AG04450 (cell line): ENCODE measurements at regions not wholly inside any gene's neighbourhood (a gene's known extent, or its start where the extent isn't known, plus 50 kb on each side); places are given as distances from the start of the nearest gene placed in this dataset.
A peak's percentile ranks its signal among the peaks of the same experiment; 100 is the strongest.
"Not testable (repeated sequence)": the region's sequence is repeated elsewhere in the genome, so short reads cannot be mapped to it uniquely, and the experiment has no call there.

Source experiments
- CTCF ChIA-PET: fragments of 300-600, 350-600 bp; formaldehyde crosslinking; extraction: SDS; loops from one replicate; lab custom pipeline; 2022; ENCODE audit warnings: antibody characterized with exemption, inconsistent platforms; lab: Charles Lee
- POLR2A ChIA-PET: fragments of 350-600 bp; formaldehyde crosslinking; extraction: SDS; loops from one replicate; lab custom pipeline; 2021; ENCODE audit warnings: antibody characterized with exemption, inconsistent platforms; lab: Yijun Ruan, JAX
- DNase-seq: peaks from one replicate; pipeline ENCODE4 v3.0.0-alpha.2; 2011; ENCODE audit warnings: low read depth, low spot score
- H3K27ac ChIP-seq: one replicate; pipeline ENCODE4 v1.5.1; 2012; ENCODE audit warnings: low read depth, low read length, control low read depth
- H3K27me3 ChIP-seq: one replicate; pipeline ENCODE4 v1.6.0; 2012; ENCODE audit warnings: low read length; ENCODE audit not compliant: control insufficient read depth, insufficient read depth
- H3K4me3 ChIP-seq: 2 replicates; pipeline ENCODE4 v1.5.1; 2011; ENCODE audit warnings: mild to moderate bottlenecking, low read depth, low read length, control low read depth
- H3K9me3 ChIP-seq: 2 replicates; pipeline ENCODE4 v1.5.1; 2012; ENCODE audit warnings: low read length; ENCODE audit not compliant: control insufficient read depth, insufficient read depth
- TF ChIP-seq, protein P1 (sequence below): IDR thresholded peaks from 2 replicates; pipeline ENCODE4 v1.5.1; 2011; ENCODE audit warnings: low read depth, low read length, control low read depth, inconsistent platforms

- Histone ChIP-seq H3K27ac (no peak overlapping the region), H3K9me3 (no peaks in the 10 kb centered on the region), H3K27me3 (no peaks in the 10 kb centered on the region), H3K4me3 (no peak overlapping the region)
- TF ChIP-seq, protein P1, sequence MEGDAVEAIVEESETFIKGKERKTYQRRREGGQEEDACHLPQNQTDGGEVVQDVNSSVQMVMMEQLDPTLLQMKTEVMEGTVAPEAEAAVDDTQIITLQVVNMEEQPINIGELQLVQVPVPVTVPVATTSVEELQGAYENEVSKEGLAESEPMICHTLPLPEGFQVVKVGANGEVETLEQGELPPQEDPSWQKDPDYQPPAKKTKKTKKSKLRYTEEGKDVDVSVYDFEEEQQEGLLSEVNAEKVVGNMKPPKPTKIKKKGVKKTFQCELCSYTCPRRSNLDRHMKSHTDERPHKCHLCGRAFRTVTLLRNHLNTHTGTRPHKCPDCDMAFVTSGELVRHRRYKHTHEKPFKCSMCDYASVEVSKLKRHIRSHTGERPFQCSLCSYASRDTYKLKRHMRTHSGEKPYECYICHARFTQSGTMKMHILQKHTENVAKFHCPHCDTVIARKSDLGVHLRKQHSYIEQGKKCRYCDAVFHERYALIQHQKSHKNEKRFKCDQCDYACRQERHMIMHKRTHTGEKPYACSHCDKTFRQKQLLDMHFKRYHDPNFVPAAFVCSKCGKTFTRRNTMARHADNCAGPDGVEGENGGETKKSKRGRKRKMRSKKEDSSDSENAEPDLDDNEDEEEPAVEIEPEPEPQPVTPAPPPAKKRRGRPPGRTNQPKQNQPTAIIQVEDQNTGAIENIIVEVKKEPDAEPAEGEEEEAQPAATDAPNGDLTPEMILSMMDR = no peak
- no peak for DNase-seq
- ChIA-PET CTCF (no interaction called here), POLR2A (no interaction called here)
Measured at GRCh38 chr2:37800176-37800858, 124.8 kb upstream of the RMDN2 start.

- Histone ChIP-seq H3K4me3 (no peak overlapping the region), H3K27me3 (no peaks in the 10 kb centered on the region), H3K27ac (peak overlapping the region; percentile 96), H3K9me3 (no peaks in the 10 kb centered on the region)
- ChIA-PET CTCF (interaction anchor here (2.0 kb wide), 1 partner anchor 75 kb away, joined by 7 read pairs; no protein-coding TSS in a partner anchor), POLR2A (interaction anchor here (0.6 to 1.7 kb wide), 8 partner anchors 16 to 487 kb away, joined by 3 to 8 read pairs (median 4); no protein-coding TSS in a partner anchor)
- TF ChIP-seq, protein P1 = no peak
- DNase-seq = no peak
Measured at GRCh38 chr2:37802211-37802752, 122.8 kb upstream of the RMDN2 start.

DNA sequence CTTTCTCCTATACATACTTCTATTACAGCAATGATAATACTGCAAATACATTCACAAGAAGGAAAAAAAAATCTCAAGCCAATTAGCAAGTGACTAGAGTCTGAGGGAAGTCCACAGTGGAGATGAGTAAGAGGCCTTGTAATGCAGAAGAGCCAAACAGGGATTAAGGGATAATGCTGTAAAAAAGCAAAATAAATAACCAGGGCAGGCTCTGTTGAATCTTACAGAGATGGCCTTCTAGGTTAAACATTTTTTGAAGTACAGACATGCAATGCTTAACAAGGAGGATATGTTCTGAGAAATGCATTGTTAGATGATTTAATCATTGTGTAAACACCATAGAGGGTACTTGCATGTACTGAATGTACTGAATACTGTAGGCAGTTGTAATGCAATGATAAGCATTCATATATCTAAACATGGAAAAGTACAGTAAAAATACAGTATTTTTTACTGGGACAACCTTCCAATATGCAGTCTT lies 122.1 kb upstream of the RMDN2 start:
- TF ChIP-seq, protein P1 = no peak
- no peaks in the 10 kb centered on the region for H3K27me3 ChIP-seq
- no peaks in the 10 kb centered on the region for H3K9me3 ChIP-seq
- POLR2A ChIA-PET = interaction anchor here (0.7 to 1.7 kb wide), 7 partner anchors 16 to 488 kb away, joined by 3 to 8 read pairs (median 4); no protein-coding TSS in a partner anchor
- H3K4me3 ChIP-seq = no peak overlapping the region
- peak; percentile 94 for DNase-seq
- CTCF ChIA-PET = interaction anchor here (2.0 kb wide), 1 partner anchor 74 kb away, joined by 7 read pairs; no protein-coding TSS in a partner anchor
- peak overlapping the region; percentile 96 for H3K27ac ChIP-seq

DNA sequence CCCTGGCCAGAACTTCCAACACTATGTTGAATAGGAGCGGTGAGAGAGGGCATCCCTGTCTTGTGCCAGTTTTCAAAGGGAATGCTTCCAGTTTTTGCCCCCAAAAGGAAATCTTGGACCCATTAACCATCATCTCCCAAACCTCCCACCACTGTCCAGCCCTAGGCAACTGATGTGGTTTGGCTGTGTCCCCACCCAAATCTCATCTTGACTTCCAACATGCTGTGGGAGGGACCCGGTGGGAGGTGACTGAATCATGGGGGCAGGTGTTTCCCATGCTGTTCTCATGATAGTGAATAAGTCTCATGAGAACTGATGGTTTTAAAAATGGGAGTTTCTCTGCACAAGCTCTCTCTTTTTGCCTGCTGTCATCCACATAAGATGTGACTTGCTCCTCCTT lies 119.1 kb upstream of the RMDN2 start:
- H3K27ac ChIP-seq, CTCF ChIA-PET, H3K9me3 ChIP-seq, POLR2A ChIA-PET, DNase-seq, H3K27me3 ChIP-seq, H3K4me3 ChIP-seq: not testable (repeated sequence)

DNA sequence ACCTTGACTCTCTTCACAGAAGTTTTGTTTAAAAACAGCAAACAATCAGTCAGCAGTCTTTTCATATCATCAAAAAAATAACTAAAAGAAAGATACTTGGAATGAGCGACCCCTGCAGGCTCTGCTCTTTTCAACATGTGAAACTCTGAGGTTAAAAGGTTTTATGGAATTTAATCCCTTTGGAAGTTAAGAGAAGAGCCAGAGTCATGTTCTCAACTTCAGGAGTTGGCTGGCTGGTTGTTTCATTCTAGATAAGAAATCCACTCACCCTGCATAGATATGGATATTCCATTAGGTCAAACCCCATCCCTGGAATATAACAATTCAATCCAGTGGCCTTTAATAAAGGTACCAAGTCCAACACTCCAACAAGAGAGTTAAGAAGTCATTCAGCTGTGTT lies 115.6 kb upstream of the RMDN2 start:
- ChIA-PET POLR2A (no interaction called here), CTCF (interaction anchor here (1.1 to 1.3 kb wide), 3 partner anchors 9 to 394 kb away, joined by 4 to 6 read pairs (median 4); no protein-coding TSS in a partner anchor)
- TF ChIP-seq, protein P1 = peak; percentile 65
- Histone ChIP-seq H3K4me3 (no peak overlapping the region), H3K27me3 (no peaks in the 10 kb centered on the region), H3K9me3 (peaks cover 4% of the 10 kb centered on the region; the same call in 1 of the 2 replicates), H3K27ac (no peak overlapping the region)
- no peak for DNase-seq
